DND-41 (cell line): ENCODE measurements at regions not wholly inside any gene's neighbourhood (a gene's known extent, or its start where the extent isn't known, plus 50 kb on each side); places are given as distances from the start of the nearest gene placed in this dataset.

ENCODE experiments used
- CTCF ChIP-seq: IDR thresholded peaks from 2 replicates; pipeline ENCODE4 v1.5.1; 2012; ENCODE audit warnings: borderline replicate concordance, low read length, moderate library complexity, mild to moderate bottlenecking; ENCODE audit not compliant: poor library complexity, severe bottlenecking; ENCODE audit errors: extremely low read depth
- EZH2 ChIP-seq: IDR thresholded peaks from 3 replicates; pipeline ENCODE4 v1.6.1; 2012; ENCODE audit warnings: borderline replicate concordance, low read depth, mild to moderate bottlenecking, moderate library complexity, low read length, inconsistent platforms; ENCODE audit not compliant: severe bottlenecking

GRCh38 chr12:17503742-17504141, 586.3 kb downstream of the RERGL start:
- no peak for TF ChIP-seq EZH2
- no peak for TF ChIP-seq CTCF
